GM20000 (cell line): ENCODE measurements at regions not wholly inside any gene's neighbourhood (a gene's known extent, or its start where the extent isn't known, plus 50 kb on each side); places are given as distances from the start of the nearest gene placed in this dataset.

ENCODE experiments used
- DNase-seq: peaks from one replicate; pipeline ENCODE4 v3.0.0; 2012; ENCODE audit warnings: low spot score
- TF ChIP-seq, protein P1 (sequence below): IDR thresholded peaks from 2 replicates; pipeline ENCODE4 v1.5.1; 2012; ENCODE audit warnings: mild to moderate bottlenecking, control low read depth; ENCODE audit errors: extremely low read depth, missing control alignments

DNA sequence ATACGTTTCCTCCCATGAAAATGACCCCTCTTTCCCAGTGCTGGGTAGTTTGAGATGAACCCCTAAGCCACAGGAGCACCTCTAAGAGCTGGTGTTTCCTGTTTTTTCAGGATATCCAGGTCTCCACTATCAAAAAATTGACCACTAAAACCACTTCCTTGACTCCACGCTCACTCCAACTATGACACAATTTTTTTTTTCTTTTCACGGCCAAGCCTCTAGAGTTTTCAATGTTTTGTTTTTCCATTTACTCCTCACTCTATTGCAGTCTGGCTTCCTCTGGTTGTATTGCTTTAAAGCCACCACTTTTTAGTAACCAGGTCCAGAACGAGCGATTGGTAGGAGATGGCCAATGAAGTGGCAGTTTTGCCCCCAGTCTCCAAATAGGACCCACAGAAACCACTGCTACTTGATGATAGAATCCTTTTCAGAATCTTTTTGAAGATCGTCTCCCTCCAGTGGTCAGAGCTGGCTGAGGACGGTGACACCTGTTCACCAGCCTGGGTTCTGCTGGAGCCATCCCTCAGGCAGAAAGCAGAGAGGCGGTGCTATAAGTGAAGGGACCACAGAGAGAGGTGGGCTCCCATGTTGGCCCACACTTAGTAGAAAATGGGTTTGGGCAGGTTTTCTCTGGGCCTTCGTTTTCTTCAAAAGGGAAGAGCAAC is 454.4 kb downstream of the VRK1 start:
- DNase-seq = no peak
- TF ChIP-seq, protein P1, sequence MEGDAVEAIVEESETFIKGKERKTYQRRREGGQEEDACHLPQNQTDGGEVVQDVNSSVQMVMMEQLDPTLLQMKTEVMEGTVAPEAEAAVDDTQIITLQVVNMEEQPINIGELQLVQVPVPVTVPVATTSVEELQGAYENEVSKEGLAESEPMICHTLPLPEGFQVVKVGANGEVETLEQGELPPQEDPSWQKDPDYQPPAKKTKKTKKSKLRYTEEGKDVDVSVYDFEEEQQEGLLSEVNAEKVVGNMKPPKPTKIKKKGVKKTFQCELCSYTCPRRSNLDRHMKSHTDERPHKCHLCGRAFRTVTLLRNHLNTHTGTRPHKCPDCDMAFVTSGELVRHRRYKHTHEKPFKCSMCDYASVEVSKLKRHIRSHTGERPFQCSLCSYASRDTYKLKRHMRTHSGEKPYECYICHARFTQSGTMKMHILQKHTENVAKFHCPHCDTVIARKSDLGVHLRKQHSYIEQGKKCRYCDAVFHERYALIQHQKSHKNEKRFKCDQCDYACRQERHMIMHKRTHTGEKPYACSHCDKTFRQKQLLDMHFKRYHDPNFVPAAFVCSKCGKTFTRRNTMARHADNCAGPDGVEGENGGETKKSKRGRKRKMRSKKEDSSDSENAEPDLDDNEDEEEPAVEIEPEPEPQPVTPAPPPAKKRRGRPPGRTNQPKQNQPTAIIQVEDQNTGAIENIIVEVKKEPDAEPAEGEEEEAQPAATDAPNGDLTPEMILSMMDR = no peak

DNA sequence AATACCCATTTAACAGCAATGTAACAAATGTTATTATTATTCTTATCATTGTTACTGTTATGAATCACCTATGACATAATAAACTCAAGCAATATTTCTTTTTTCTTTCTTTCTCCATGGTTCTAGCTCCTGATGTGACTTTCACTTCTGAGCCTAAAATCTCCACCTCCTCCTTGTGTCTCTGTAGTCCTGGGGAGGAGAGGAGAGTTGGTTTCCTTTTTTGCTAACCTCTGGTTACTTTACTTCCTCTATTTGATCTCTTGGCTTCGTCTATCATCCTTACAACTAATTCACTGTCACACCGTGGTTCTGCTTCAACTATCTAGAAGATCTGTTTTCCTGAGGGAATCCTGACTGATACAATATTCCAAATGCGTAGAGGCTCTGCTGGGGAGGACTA is 456.6 kb downstream of the VRK1 start:
- TF ChIP-seq, protein P1 = no peak
- DNase-seq = no peak

DNA sequence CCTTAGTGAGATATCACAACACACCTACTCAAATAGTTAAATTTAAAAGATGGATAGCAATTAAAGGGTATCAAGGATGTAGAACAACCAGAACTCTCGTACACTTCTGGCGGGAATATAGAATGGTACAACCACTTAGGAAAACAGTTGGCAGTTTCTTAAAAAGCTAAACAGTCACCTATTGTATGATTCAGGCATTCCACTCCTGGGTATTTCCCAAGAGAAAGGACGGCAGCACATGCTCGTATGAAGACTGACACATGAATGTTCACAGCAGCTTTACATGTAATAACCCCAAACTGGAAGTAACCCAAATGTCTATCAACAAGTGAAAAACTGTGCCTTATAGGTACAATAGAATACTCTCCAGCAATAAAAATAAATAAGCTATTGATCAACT is 465.2 kb downstream of the VRK1 start:
- TF ChIP-seq, protein P1 = no peak
- DNase-seq = no peak

DNA sequence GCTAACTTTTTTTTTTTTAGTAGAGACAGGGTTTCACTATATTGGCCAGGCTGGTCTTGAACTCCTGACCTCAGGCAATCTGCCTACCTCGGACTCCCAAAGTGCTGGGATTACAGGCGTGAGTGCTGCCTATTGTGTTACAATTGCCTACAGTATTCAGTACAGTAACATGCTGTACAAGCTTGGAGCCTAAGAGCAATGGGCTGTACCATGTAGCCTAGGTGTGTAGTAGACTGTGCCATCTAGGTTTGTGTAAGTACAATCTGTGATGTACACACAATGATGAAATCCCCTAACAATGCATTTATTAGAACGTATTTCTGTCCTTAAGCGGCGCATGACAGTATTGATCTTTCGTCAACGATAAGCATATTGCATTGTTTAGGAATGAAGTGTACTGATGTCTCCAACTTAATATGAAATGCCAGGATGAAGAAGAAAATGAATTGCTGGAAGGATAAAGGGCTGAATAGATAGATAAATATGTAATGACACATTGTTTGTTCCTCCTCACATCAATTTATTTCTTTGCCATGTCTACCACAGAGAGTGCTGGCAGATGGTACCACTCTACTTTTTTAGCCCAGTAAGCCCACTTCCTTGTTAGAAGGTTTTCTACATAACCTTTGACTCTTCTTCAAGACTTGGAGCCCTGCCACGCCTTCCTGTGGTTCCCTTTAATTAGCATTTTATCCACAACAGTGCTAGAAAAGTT is 467.5 kb downstream of the VRK1 start:
- TF ChIP-seq, protein P1 = no peak
- DNase-seq = no peak

DNA sequence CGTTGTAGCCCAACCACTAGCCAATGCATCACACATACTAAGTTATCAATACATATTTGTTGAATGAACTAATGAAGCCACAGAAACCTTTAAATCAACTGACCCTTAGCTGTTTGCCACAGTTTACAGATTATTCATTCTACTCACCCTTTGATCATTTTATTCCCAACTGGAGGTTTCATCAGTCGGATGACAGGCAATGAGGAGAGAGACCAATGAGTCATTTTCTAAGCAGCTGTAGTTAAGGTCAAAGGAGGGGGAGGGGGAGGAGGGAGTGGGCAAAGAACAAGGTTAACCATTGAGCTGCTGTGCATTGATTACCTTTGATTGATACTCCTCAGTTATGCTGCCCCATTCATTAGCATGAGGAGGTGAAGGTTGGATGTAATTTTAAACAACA is 469.5 kb downstream of the VRK1 start:
- TF ChIP-seq, protein P1 = no peak
- no peak for DNase-seq

DNA sequence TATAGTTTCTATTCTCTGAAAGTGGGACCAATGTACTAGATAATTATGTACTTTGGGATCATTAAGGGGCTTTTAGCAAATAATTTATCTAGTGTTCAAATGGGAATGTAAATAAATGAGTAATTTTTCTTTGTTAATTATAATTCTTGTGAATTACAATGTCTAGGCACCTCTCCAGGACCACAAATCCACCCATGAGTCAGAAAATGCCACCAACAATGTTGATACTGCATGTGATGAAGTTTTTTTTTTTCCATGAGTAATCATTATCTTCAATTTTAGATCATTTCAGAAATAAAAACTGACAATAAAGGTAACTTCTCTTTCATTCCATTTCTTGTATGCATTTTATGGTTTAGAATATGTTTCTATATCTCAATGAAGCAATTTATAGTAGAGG is 470.3 kb downstream of the VRK1 start:
- TF ChIP-seq, protein P1 = no peak

DNA sequence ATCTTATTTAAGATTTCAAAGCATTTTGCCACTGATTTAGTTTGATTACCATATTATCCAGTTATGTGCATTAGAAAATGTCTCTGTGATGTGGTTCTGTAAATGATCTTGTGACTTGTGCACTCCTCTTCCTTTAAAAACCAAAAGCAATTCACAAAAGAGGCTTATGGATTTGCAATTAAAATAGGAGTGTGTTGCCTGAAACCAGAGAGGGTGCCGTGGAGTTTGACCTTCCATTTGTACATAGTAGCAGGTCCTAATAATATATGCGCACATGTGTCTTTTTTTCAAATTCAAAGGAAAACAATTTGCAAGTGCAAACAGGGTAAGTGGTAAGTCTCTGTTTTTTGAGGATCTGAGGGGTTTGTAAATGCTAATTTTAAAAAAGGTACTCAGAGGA is 470.9 kb downstream of the VRK1 start:
- DNase-seq = no peak
- TF ChIP-seq, protein P1 = no peak

More for the DNA sequence above, 470.3 kb downstream of the VRK1 start:
- no peak for DNase-seq
